ENCODE measurements at regions not wholly inside any gene's neighbourhood (a gene's known extent, or its start where the extent isn't known, plus 50 kb on each side); places are given as distances from the start of the nearest gene placed in this dataset.

- FAIRE-seq: no peak
Observed at GRCh38 chr12:54708826-54709225, 60.7 kb upstream of the DCD start.

GRCh38 chr12:54704202-54704601, 56.0 kb upstream of the DCD start:
- FAIRE-seq: no peak

GRCh38 chr12:54701940-54702592, 53.9 kb upstream of the DCD start:
- FAIRE-seq: peak; percentile 10

- no peak for FAIRE-seq
Observed at GRCh38 chr12:54700849-54701248, 52.7 kb upstream of the DCD start.

- no peak for FAIRE-seq
Observed at GRCh38 chr12:54700301-54700700, 52.1 kb upstream of the DCD start.
